H1 (cell line): ENCODE measurements at regions not wholly inside any gene's neighbourhood (a gene's known extent, or its start where the extent isn't known, plus 50 kb on each side); places are given as distances from the start of the nearest gene placed in this dataset.

ENCODE experiments used
- CTCF ChIA-PET: fragments of 300-600 bp; sonication (Branson Sonifier 250); formaldehyde crosslinking; loops from one replicate; lab custom pipeline; 2021; ENCODE audit not compliant: partially characterized antibody; lab: Charles Lee
- POLR2A ChIA-PET: fragments of 300-600 bp; sonication (Branson Sonifier 250); formaldehyde crosslinking; loops from one replicate; lab custom pipeline; 2021; ENCODE audit warnings: inconsistent platforms; ENCODE audit not compliant: partially characterized antibody; lab: Charles Lee
- DNase-seq, 2 experiments: peaks; one replicate each; pipeline versions ENCODE4 v3.0.0 to v3.0.0-alpha.2; 2010 to 2022; ENCODE audit warnings: low spot score in 2 of 2, low read depth in 1 of 2, mixed read lengths in 1 of 2
- FAIRE-seq: peaks from 2 replicates; lab custom pipeline; 2011; peaks lifted over from hg19 to GRCh38; lab: Jason Lieb, UNC
- H2AFZ ChIP-seq: 2 replicates; pipeline ENCODE4 v1.8.1; 2012; ENCODE audit warnings: low read length, inconsistent platforms
- H2AK5ac ChIP-seq: 2 replicates; pipeline ENCODE4 v1.6.1; 2013; ENCODE audit warnings: low read depth, low read length
- H2BK120ac ChIP-seq: replicated peaks from 2 replicates; pipeline ENCODE3; 2013; ENCODE audit warnings: low read depth, low read length, inconsistent platforms
- H2BK12ac ChIP-seq: 2 replicates; pipeline ENCODE4 v1.6.1; 2013; ENCODE audit warnings: low read depth, low read length
- H2BK15ac ChIP-seq: 2 replicates; pipeline ENCODE4 v1.6.1; 2013; ENCODE audit warnings: low read length
- H2BK20ac ChIP-seq: 2 replicates; pipeline ENCODE4 v1.6.1; 2013; ENCODE audit warnings: low read length
- H2BK5ac ChIP-seq: 2 replicates; pipeline ENCODE4 v1.6.1; 2013; ENCODE audit warnings: low read depth, low read length
- H3K14ac ChIP-seq: 2 replicates; pipeline ENCODE4 v1.6.1; 2013; ENCODE audit warnings: inconsistent platforms; ENCODE audit not compliant: insufficient read length
- H3K18ac ChIP-seq: 2 replicates; pipeline ENCODE4 v1.6.1; 2013; ENCODE audit warnings: low read length; ENCODE audit errors: extremely low read depth
- H3K23ac ChIP-seq: 2 replicates; pipeline ENCODE4 v1.6.1; 2013; ENCODE audit warnings: inconsistent platforms; ENCODE audit not compliant: insufficient read length
- H3K23me2 ChIP-seq: 2 replicates; pipeline ENCODE4 v1.6.1; 2013; ENCODE audit warnings: low read depth, low read length
- H3K27ac ChIP-seq: 2 replicates; pipeline ENCODE4 v1.6.1; 2011; ENCODE audit warnings: low read depth, low read length, inconsistent platforms
- H3K27me3 ChIP-seq, 4 experiments: replicated peaks in 1 of 4; 1 replicate in 1 of 4; 2 replicates in 3 of 4; pipeline versions ENCODE4 v1.6.1 to v1.8.1; 2011 to 2013; ENCODE audit warnings: low read length in 3 of 4, mild to moderate bottlenecking in 3 of 4, inconsistent platforms in 2 of 4, mixed read lengths in 2 of 4, moderate library complexity in 1 of 4; ENCODE audit not compliant: control insufficient read depth in 3 of 4, insufficient read depth in 3 of 4; ENCODE audit errors: extremely low read depth in 1 of 4
- H3K36me3 ChIP-seq, 4 experiments: 2 replicates each; pipeline versions ENCODE4 v1.6.1 to v1.8.1; 2011 to 2013; ENCODE audit warnings: mild to moderate bottlenecking in 4 of 4, low read length in 3 of 4, moderate library complexity in 2 of 4, control low read depth in 1 of 4, inconsistent platforms in 1 of 4; ENCODE audit not compliant: insufficient read depth in 4 of 4, control insufficient read depth in 2 of 4
- H3K4ac ChIP-seq: replicated peaks from 2 replicates; pipeline ENCODE3; 2013; ENCODE audit warnings: low read length, low read depth, mixed read lengths, inconsistent platforms; ENCODE audit not compliant: insufficient read length
- H3K4me1 ChIP-seq, 4 experiments: replicated peaks in 1 of 4; 1 replicate in 1 of 4; 2 replicates in 3 of 4; pipeline versions ENCODE4 v1.6.1 to v1.8.1; 2011 to 2013; ENCODE audit warnings: low read length in 3 of 4, inconsistent platforms in 2 of 4, mixed read lengths in 1 of 4; ENCODE audit not compliant: insufficient read depth in 4 of 4, control insufficient read depth in 3 of 4
- H3K4me2 ChIP-seq, 2 experiments: 2 replicates each; pipeline versions ENCODE4 v1.6.1 to v1.8.1; 2011 to 2013; ENCODE audit warnings: low read depth in 2 of 2, low read length in 2 of 2, control low read depth in 1 of 2, inconsistent platforms in 1 of 2, mild to moderate bottlenecking in 1 of 2; ENCODE audit not compliant: insufficient read depth in 1 of 2
- H3K4me3 ChIP-seq, 4 experiments: fragments of 200-600, 300-600 bp in 1 of 4; sonication (generic), shearing (Covaris generic), sonication (Bioruptor Twin) in 1 of 4; 2 replicates each; pipeline versions ENCODE4 v1.5.1 to v1.8.1; 2011 to 2016; ENCODE audit warnings: low read length in 4 of 4, low read depth in 3 of 4, control low read depth in 2 of 4, inconsistent platforms in 2 of 4, mild to moderate bottlenecking in 2 of 4, mixed read lengths in 1 of 4, moderate library complexity in 1 of 4; ENCODE audit not compliant: insufficient read depth in 2 of 4; ENCODE audit errors: extremely low read depth in 1 of 4
- H3K56ac ChIP-seq: replicated peaks from 2 replicates; pipeline ENCODE3; 2013; ENCODE audit warnings: low read depth, mild to moderate bottlenecking, mixed read lengths, low read length, inconsistent platforms; ENCODE audit not compliant: insufficient read length
- H3K79me1 ChIP-seq: 2 replicates; pipeline ENCODE4 v1.6.1; 2013; ENCODE audit warnings: low read depth, low read length, control low read depth
- H3K79me2 ChIP-seq, 2 experiments: 2 replicates each; pipeline versions ENCODE4 v1.6.1 to v1.8.1; 2012 to 2013; ENCODE audit warnings: low read length in 2 of 2, mild to moderate bottlenecking in 2 of 2, inconsistent platforms in 1 of 2; ENCODE audit not compliant: insufficient read depth in 2 of 2, control insufficient read depth in 1 of 2
- H3K9ac ChIP-seq, 4 experiments: replicated peaks in 1 of 4; 1 replicate in 1 of 4; 2 replicates in 3 of 4; pipeline versions ENCODE4 v1.6.1 to v1.8.1; 2011 to 2013; ENCODE audit warnings: low read depth in 3 of 4, low read length in 3 of 4, control low read depth in 2 of 4, mild to moderate bottlenecking in 2 of 4, moderate library complexity in 2 of 4, inconsistent platforms in 1 of 4; ENCODE audit errors: extremely low read depth in 1 of 4
- H3K9me3 ChIP-seq, 2 experiments: 2 replicates each; pipeline versions ENCODE4 v1.6.1 to v1.8.1; 2012 to 2013; ENCODE audit warnings: mild to moderate bottlenecking in 2 of 2, moderate library complexity in 2 of 2, control low read depth in 1 of 2, inconsistent platforms in 1 of 2, low read depth in 1 of 2, low read length in 1 of 2, mixed read lengths in 1 of 2; ENCODE audit not compliant: insufficient read depth in 2 of 2
- H4K20me1 ChIP-seq, 2 experiments: replicated peaks in 1 of 2; 2 replicates each; pipeline versions ENCODE3 to v1.8.1; 2011 to 2013; ENCODE audit warnings: inconsistent platforms in 2 of 2, low read length in 2 of 2, mild to moderate bottlenecking in 1 of 2; ENCODE audit not compliant: insufficient read depth in 2 of 2, control insufficient read depth in 1 of 2
- H4K5ac ChIP-seq: 2 replicates; pipeline ENCODE4 v1.6.1; 2013; ENCODE audit warnings: low read length, low read depth, mixed read lengths, inconsistent platforms; ENCODE audit not compliant: insufficient read length
- H4K8ac ChIP-seq: 2 replicates; pipeline ENCODE4 v1.8.0; 2013; ENCODE audit warnings: mild to moderate bottlenecking, moderate library complexity, low read length, inconsistent platforms; ENCODE audit not compliant: insufficient read depth; ENCODE audit errors: extremely low read depth
- H4K91ac ChIP-seq: replicated peaks from 2 replicates; pipeline ENCODE3; 2013; ENCODE audit warnings: low read length, mixed read lengths, inconsistent platforms; ENCODE audit not compliant: insufficient read length
- TBP ChIP-seq: IDR thresholded peaks from 2 replicates; pipeline ENCODE4 v1.6.1; 2011; ENCODE audit warnings: low read depth, low read length, improper control_type of control experiment
- WGBS, 2 experiments: shearing (Covaris generic) in 1 of 2; methylation state at CpG; one replicate each; pipeline versions ENCODE4 v1.1.6 to v1.1.7; 2013 to 2015; ENCODE audit warnings: low lambda C conversion rate in 2 of 2, mixed read lengths in 2 of 2, inconsistent platforms in 1 of 2, low coverage in 1 of 2, missing lambda C conversion rate in 1 of 2; ENCODE audit not compliant: insufficient replicate concordance in 2 of 2, insufficient coverage in 1 of 2, insufficient read length in 1 of 2; ENCODE audit errors: extremely low coverage in 1 of 2, missing lambda C conversion rate in 1 of 2; 5-methylcytosine and 5-hydroxymethylcytosine counted together

DNA sequence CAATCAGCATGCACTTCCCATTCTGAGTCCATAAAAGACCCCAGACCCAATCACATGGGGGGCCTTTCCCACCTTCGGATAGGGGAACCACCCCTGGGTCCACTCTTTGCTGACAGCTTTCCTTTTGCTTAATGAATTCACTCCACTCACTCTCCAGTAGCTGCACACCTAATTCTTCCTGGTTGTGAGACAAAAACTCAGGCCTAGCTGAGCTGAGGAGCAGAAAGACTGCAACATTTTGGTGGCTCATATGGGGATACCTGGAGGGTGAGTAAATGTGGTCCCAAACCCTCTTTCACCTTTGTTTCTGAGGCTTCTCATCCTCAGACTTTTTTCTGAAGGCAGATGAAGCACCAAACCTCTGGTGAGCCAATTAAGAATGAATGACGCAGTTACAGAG, 138.1 kb downstream of the WDR11 start:
- no peak overlapping the region for H3K4me3 ChIP-seq
- no peaks in the 10 kb centered on the region for H3K23me2 ChIP-seq
- no peak overlapping the region for H3K14ac ChIP-seq
- H2BK120ac ChIP-seq: no peak overlapping the region
- ChIA-PET POLR2A (interaction anchor here (1.3 kb wide), 1 partner anchor 10 kb away, joined by 4 read pairs; no protein-coding TSS in a partner anchor), CTCF (no interaction called here)
- no peak overlapping the region for H3K4ac ChIP-seq
- no peak overlapping the region for H3K9ac ChIP-seq
- no peak overlapping the region for H2BK5ac ChIP-seq
- no peaks in the 10 kb centered on the region for H3K27me3 ChIP-seq
- no peaks in the 10 kb centered on the region for H3K4me1 ChIP-seq
- no peak overlapping the region for H3K27ac ChIP-seq
- no peak for DNase-seq
- peaks cover 11 to 13% of the 10 kb centered on the region in 2 experiments for H3K9me3 ChIP-seq
- no peak overlapping the region for H2AFZ ChIP-seq
- no peak overlapping the region for H2BK12ac ChIP-seq
- no peak for TF ChIP-seq TBP
- H4K5ac ChIP-seq: no peak overlapping the region
- no peaks in the 10 kb centered on the region for H3K79me2 ChIP-seq
- H3K79me1 ChIP-seq: no peaks in the 10 kb centered on the region
- H3K23ac ChIP-seq: no peak overlapping the region
- no peaks in the 10 kb centered on the region for H4K20me1 ChIP-seq
- no peaks in the 10 kb centered on the region for H3K36me3 ChIP-seq
- no peak overlapping the region for H3K18ac ChIP-seq
- no peak overlapping the region for H2BK15ac ChIP-seq
- H3K4me2 ChIP-seq: no peak overlapping the region
- H2BK20ac ChIP-seq: no peak overlapping the region
- H2AK5ac ChIP-seq: no peak overlapping the region
- no peak overlapping the region for H4K8ac ChIP-seq
- H3K56ac ChIP-seq: no peak overlapping the region
- 97% methylated on average over 2 of the region's 2 CpGs; no CpG with 5 or more reads in 1 of the 2 experiments for WGBS, 2 experiments
- FAIRE-seq: no peak
- no peak overlapping the region for H4K91ac ChIP-seq
